ENCODE measurements at regions not wholly inside any gene's neighbourhood (a gene's known extent, or its start where the extent isn't known, plus 50 kb on each side); places are given as distances from the start of the nearest gene placed in this dataset.

- TF ChIP-seq POLR2AphosphoS5 (IDR thresholded peaks at IDR 0.05; ENCODE audit: low read depth, low read length) (no peak), FOXP2 (optimal IDR thresholded peaks at IDR 0.05; ENCODE audit: borderline replicate concordance, extremely low read depth, extremely low read length, insufficient read depth) (no peak)
Observed at GRCh38 chr1:162951553-162952315, 90.8 kb upstream of the CCDC190 start.

All from PFSK-1 (cell line).